A673 (cell line): ENCODE measurements at regions not wholly inside any gene's neighbourhood (a gene's known extent, or its start where the extent isn't known, plus 50 kb on each side); places are given as distances from the start of the nearest gene placed in this dataset.

Experiments used
- BruUV-seq: library from RNA; stranded (reverse); fragments of 400-500 nt; replicated peaks from 2 replicates; lab custom pipeline; 2021; lab: Mats Ljungman, UMichigan
- CTCF ChIA-PET: fragments of 300-600 bp; sonication (Branson Sonifier 250); formaldehyde crosslinking; loops from one replicate; lab custom pipeline; 2022; ENCODE audit warnings: antibody characterized with exemption; lab: Charles Lee
- POLR2A ChIA-PET: fragments of 300-600 bp; sonication (Branson Sonifier 250); formaldehyde crosslinking; loops from one replicate; lab custom pipeline; 2022; ENCODE audit warnings: antibody characterized with exemption; ENCODE audit not compliant: low non-redundant PET; lab: Charles Lee
- DNase-seq: peaks from one replicate; pipeline ENCODE4 v3.0.0-alpha.2; 2015; ENCODE audit warnings: low spot score
- H3K27ac ChIP-seq: fragments of 200-600 bp; sonication (generic); 2 replicates; pipeline ENCODE4 v1.5.1; 2016; ENCODE audit warnings: mixed run types, low read depth, mild to moderate bottlenecking, mixed read lengths, antibody characterized with exemption, low read length; ENCODE audit not compliant: poor library complexity, severe bottlenecking
- H3K27me3 ChIP-seq: fragments of 200-600 bp; sonication (generic); replicated peaks from 2 replicates; pipeline ENCODE4 v1.6.1; 2017; ENCODE audit warnings: mixed run types, low read depth, mild to moderate bottlenecking, mixed read lengths, antibody characterized with exemption, low read length; ENCODE audit not compliant: insufficient read depth, poor library complexity
- H3K36me3 ChIP-seq: fragments of 200-600 bp; sonication (generic); 2 replicates; pipeline ENCODE4 v1.6.1; 2016; ENCODE audit warnings: mixed run types, mild to moderate bottlenecking, mixed read lengths, antibody characterized with exemption, low read length; ENCODE audit not compliant: insufficient read depth, poor library complexity, severe bottlenecking
- H3K4me1 ChIP-seq: fragments of 200-600 bp; sonication (generic); 2 replicates; pipeline ENCODE4 v1.6.1; 2017; ENCODE audit warnings: mixed run types, mild to moderate bottlenecking, mixed read lengths, antibody characterized with exemption, low read length; ENCODE audit not compliant: insufficient read depth, poor library complexity, severe bottlenecking
- H3K4me3 ChIP-seq: fragments of 200-600 bp; sonication (generic); 2 replicates; pipeline ENCODE4 v1.5.1; 2016; ENCODE audit warnings: low read depth, mixed run types, mild to moderate bottlenecking, mixed read lengths, low read length; ENCODE audit not compliant: poor library complexity, severe bottlenecking
- H3K9me3 ChIP-seq: fragments of 200-600 bp; sonication (generic); 2 replicates; pipeline ENCODE4 v1.6.1; 2016; ENCODE audit warnings: mixed run types, low read depth, mild to moderate bottlenecking, mixed read lengths, antibody characterized with exemption, low read length; ENCODE audit not compliant: poor library complexity, severe bottlenecking
- EZH2 ChIP-seq: fragments of 200-600 bp; sonication (generic); IDR thresholded peaks from 2 replicates; pipeline ENCODE4 v1.6.1; 2017; ENCODE audit warnings: borderline replicate concordance, low read depth, mild to moderate bottlenecking, mixed read lengths, antibody characterized with exemption, low read length; ENCODE audit not compliant: poor library complexity, severe bottlenecking
- intact Hi-C: fragments of 100-400 bp; cut with micrococcal nuclease; formaldehyde crosslinking; loops from one replicate; pipeline ENCODE4 v1.10.0; 2022; ENCODE audit not compliant: unreplicated experiment
- TF ChIP-seq, protein P1 (sequence below): fragments of 300-800, 200-600 bp; sonication (generic); conservative IDR thresholded peaks from 2 replicates; pipeline ENCODE4 v1.5.1; 2017; ENCODE audit warnings: low read depth, mild to moderate bottlenecking, antibody characterized with exemption, low read length, moderate library complexity, mixed read lengths

- Histone ChIP-seq H3K27me3 (no peaks in the 10 kb centered on the region), H3K9me3 (no peaks in the 10 kb centered on the region), H3K36me3 (no peaks in the 10 kb centered on the region), H3K4me3 (no peak overlapping the region), H3K27ac (no peak overlapping the region), H3K4me1 (no peaks in the 10 kb centered on the region)
- intact Hi-C loops: no loop called here
- TF ChIP-seq, protein P1, sequence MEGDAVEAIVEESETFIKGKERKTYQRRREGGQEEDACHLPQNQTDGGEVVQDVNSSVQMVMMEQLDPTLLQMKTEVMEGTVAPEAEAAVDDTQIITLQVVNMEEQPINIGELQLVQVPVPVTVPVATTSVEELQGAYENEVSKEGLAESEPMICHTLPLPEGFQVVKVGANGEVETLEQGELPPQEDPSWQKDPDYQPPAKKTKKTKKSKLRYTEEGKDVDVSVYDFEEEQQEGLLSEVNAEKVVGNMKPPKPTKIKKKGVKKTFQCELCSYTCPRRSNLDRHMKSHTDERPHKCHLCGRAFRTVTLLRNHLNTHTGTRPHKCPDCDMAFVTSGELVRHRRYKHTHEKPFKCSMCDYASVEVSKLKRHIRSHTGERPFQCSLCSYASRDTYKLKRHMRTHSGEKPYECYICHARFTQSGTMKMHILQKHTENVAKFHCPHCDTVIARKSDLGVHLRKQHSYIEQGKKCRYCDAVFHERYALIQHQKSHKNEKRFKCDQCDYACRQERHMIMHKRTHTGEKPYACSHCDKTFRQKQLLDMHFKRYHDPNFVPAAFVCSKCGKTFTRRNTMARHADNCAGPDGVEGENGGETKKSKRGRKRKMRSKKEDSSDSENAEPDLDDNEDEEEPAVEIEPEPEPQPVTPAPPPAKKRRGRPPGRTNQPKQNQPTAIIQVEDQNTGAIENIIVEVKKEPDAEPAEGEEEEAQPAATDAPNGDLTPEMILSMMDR: no peak
- TF ChIP-seq EZH2: no peak
- no TSS peak for BruUV-seq
- DNase-seq: no peak
- ChIA-PET CTCF (no interaction called here), POLR2A (no interaction called here)
Observed at GRCh38 chr19:30896554-30896953, 452.7 kb downstream of the TSHZ3 start.

DNA sequence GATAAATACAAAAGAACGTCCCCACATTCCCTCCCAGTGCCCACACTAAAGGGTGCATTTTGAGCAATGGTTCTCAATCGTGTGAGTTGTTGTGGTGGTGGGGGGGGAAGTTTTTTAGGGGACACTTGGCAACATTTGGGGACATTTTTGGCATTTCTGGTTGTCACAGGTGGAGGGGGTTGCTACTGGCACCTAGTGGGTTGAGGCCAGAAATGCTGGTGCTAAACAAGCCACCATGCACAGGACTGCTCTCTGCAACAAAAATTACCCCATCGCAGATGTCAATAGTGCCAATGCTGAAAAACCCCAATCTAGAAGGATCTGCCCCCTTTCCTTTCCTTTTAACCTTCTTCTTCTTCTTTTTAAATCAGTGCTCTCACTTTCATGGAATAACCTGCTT, 453.3 kb downstream of the TSHZ3 start:
- H3K27me3 ChIP-seq: no peaks in the 10 kb centered on the region
- H3K27ac ChIP-seq: no peak overlapping the region
- TF ChIP-seq, protein P1: peak; percentile 37; the same call in 1 of the 2 replicates
- TF ChIP-seq EZH2: no peak
- ChIA-PET CTCF (no interaction called here), POLR2A (no interaction called here)
- no peaks in the 10 kb centered on the region for H3K36me3 ChIP-seq
- intact Hi-C loops: no loop called here
- DNase-seq: no peak
- H3K9me3 ChIP-seq: no peaks in the 10 kb centered on the region
- H3K4me3 ChIP-seq: no peak overlapping the region
- H3K4me1 ChIP-seq: no peaks in the 10 kb centered on the region
- no TSS peak for BruUV-seq

- ChIA-PET POLR2A (no interaction called here), CTCF (no interaction called here)
- DNase-seq: no peak
- no TSS peak for BruUV-seq
- Histone ChIP-seq H3K4me1 (no peaks in the 10 kb centered on the region), H3K27ac (no peak overlapping the region), H3K4me3 (no peak overlapping the region), H3K36me3 (no peaks in the 10 kb centered on the region), H3K9me3 (no peaks in the 10 kb centered on the region), H3K27me3 (no peaks in the 10 kb centered on the region)
- intact Hi-C loops: no loop called here
- no peak for TF ChIP-seq EZH2
- TF ChIP-seq, protein P1: no peak
Observed at GRCh38 chr19:30891051-30891450, 458.2 kb downstream of the TSHZ3 start.
